CD4-positive, alpha-beta T cell treated with Interleukin-6 for 4 hours (primary cell): ENCODE measurements at regions not wholly inside any gene's neighbourhood (a gene's known extent, or its start where the extent isn't known, plus 50 kb on each side); places are given as distances from the start of the nearest gene placed in this dataset.

Experiments used
- DNase-seq: peaks from one replicate; pipeline ENCODE4 v3.0.0-alpha.2; 2020; ENCODE audit warnings: mixed read lengths

DNA sequence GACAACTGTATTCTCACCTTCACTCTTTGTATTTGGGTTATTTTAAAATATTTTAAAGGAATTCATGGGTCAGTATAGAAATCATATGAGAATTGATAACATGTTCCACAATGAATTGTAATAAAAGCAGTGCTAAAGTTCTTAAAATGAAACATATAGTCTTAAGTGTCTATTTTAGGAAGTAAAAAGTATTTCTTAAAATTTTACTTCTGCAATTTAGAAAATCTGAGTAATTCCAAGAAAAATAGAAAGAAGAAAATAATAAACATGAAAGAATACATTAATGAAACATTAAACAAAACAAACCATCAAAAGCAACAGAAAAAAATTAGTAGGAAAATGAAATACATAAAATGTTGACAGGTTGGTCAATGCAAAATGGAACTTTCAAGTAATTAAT lies 332.4 kb downstream of the ETS1 start:
- no peak for DNase-seq

GRCh38 chr11:128251140-128251539 lies 336.2 kb downstream of the ETS1 start:
- DNase-seq = no peak

DNA sequence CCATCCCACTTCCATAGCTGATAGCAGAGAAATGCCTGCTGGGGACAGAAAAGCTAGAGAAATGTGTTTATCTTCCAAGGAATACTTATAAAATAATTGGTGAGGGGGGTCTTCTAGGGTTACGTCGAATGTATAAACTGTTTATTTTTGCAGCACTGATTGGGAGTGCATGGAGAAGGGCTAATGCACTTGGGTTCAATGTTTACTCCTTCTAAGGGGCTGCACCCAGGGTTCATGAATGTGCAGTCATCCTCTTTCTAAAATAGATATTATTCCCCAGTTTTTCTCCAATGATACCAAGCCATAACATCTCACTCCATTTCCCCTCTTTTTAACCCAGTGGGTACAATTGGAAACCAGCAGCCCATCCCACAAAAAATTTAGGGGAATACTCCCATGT lies 336.9 kb downstream of the ETS1 start:
- DNase-seq = no peak

- DNase-seq = no peak
These were observed 340.4 kb downstream of the ETS1 start for GRCh38 chr11:128246810-128247594.

DNA sequence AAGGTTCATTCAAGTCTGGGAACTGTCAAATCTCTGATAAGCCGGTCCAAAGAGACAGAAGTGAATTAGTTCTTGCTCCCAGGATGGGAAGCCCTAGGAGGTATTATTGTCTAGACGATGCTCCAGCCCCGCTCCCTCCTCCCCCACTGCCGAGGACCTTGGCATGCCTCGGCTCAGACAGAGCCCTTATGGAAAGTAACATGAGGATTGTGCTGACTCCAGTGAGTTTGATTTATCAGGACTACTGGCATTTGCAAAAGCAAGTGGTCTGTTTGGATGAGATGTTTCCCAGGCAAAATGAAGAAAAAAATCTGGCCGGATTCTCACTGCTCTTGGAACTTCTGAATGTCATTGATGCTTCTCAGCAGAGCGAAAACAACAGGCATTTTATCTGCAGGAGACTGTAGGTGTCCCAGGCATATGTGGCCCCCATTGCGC lies 341.0 kb downstream of the ETS1 start:
- DNase-seq = no peak

GRCh38 chr11:128244871-128245270 lies 342.5 kb downstream of the ETS1 start:
- DNase-seq = no peak

DNA sequence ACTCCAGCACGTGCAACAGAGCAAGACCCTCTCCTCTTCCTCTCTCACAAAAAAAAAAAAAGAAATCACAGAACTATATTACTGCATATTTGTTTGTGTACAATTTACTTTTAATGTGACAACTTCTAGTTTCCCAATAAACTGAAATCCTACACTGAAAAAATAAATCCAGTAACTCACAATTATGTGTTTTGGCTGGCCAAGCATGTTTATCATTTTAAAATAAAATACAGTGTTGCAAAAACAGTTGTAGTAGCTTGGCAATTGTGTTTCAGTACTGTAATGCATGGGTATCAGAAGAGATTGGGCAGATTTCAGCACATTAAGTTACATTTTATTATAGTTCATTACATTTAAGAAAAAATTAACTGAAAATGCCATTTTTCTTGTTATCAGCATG lies 344.9 kb downstream of the ETS1 start:
- no peak for DNase-seq

GRCh38 chr11:128240546-128240945 lies 346.8 kb downstream of the ETS1 start:
- no peak for DNase-seq

DNA sequence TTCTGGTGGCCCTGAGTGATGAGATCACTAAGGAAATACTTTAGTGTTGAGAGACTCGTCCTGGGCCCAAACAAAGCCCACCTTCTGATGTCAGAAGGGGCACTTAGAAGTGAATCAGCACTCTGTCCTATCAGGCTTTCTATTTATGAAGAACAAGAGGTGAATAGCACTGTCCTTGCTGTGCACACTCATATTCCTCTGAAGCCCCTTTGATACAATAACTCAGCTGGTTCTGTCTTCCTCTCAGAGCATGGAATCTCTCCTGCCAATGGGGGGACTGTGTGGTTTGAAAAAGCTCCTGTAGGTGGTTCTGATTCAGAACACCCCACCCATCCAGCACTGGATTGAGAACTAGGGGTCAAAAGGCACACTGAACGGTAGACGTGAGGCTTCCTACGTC lies 348.1 kb downstream of the ETS1 start:
- no peak for DNase-seq

- DNase-seq = no peak
These were observed 348.7 kb downstream of the ETS1 start for GRCh38 chr11:128238521-128239265.

- no peak for DNase-seq
These were observed 350.6 kb downstream of the ETS1 start for GRCh38 chr11:128236506-128237498.

DNA sequence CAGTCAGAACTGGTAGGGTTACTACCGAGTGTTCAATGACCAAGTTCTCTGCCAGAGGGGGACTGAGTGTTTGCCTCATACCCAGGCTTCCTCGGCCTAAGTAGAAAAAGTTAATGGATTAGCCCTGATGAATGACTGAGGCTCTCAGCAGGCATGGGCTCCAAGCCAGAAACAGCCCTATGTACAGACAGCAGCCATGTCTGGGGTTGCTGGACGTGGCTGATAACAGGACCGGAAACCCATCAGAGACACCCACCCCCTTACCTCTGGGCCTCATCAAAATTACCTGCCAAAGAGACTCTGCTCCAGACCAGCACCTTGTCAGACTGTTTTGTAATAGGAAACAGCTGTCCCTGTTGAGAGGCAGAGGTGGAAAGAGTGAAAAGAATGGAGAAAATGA lies 351.4 kb downstream of the ETS1 start:
- no peak for DNase-seq

- DNase-seq = no peak
These were observed 351.9 kb downstream of the ETS1 start for GRCh38 chr11:128235426-128235825.

DNA sequence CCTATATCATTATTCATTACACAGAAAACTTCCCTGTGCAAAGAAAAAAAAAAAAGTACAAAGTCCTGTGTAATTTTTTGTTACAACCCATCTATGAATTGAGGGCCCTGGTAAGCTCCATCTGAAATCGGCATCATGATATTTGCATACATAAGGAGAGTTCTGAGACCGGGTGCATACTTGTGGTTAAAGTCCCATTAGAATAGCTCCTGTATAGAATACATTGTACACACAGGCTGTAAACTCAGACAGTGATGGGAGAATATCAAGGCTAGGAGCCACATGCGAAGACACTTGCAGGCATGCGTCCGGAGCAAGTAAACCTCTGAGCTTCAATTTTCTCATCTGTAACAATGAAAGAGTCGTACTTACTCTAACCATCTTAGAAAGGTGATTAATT lies 353.2 kb downstream of the ETS1 start:
- DNase-seq = no peak

DNA sequence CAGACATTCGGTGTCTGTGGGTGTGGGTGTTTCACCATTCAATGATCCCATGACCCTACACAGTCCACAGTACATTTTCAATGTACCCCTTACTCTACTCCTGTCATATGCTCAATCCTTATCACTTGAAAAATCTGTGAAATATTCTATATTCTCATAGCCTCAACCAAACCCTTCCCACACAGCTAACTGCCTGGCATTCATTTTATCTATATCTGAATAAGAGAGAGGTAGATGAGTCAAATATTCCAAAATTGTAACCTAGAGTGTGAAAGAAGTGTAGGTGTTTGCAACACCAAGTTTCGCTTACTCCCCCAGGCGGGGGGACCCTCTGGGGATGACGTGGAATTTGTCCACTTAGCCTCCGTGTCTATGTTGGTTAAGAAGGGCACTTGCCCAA lies 354.8 kb downstream of the ETS1 start:
- no peak for DNase-seq

GRCh38 chr11:128231845-128232410 lies 355.4 kb downstream of the ETS1 start:
- DNase-seq = no peak

DNA sequence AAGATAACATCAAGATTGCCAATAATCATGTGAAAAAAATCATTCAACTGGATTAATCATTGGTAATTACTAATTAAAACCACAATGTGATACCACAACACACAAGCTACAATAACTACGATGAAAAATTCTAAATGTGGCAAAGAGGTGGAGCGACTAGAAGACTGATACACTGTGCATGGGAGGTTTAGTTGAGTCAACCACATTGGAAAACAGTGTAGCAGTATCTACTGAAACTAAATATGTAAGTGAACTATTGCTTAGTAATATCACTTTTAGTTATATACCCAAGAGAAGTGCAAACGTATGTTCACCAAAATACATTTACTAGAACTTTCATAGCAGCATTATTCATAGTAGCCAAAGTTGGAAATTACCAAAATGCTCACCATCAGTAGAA lies 359.9 kb downstream of the ETS1 start:
- DNase-seq = no peak

DNA sequence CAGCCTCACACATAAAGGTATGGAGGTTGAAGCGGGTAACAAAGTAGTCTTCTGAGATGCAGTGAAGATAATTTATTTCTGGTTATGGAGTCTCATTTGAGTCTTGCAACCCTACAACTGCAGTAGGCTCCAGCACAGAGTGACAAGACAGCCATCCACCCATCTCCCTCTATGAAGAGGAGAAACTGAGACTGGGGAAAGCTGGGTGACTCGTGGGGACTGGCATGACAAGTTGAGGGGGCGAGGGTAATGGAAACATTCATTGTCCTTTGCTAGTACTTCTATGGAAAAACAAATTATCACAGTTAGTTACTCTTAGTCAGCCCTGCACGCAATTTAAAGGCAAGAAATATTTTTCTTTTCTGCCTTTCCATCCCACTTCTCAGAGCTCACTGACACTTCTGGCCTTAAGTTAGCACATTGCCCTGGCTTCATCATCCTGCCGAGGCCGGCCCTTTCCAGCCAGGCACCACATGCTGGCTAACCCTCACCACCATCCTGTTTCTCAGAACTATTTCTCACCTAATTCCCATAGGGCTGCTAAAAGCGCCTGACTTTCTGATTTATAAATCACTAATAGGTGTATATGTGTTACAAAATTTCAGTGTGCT lies 361.1 kb downstream of the ETS1 start:
- DNase-seq = no peak

- no peak for DNase-seq
These were observed 365.0 kb downstream of the ETS1 start for GRCh38 chr11:128222245-128222884.

- DNase-seq = no peak
These were observed 367.6 kb downstream of the ETS1 start for GRCh38 chr11:128219731-128220120.

- no peak for DNase-seq
These were observed 371.2 kb downstream of the ETS1 start for GRCh38 chr11:128216198-128216597.
